ENCODE measurements at regions not wholly inside any gene's neighbourhood (a gene's known extent, or its start where the extent isn't known, plus 50 kb on each side); places are given as distances from the start of the nearest gene placed in this dataset.
"Not testable (repeated sequence)": the region's sequence is repeated elsewhere in the genome, so short reads cannot be mapped to it uniquely, and the experiment has no call there.

- TF ChIP-seq CTCF (conservative IDR thresholded peaks at IDR 0.05; ENCODE audit: low read depth, low read length): no peak
- no peak for DNase-seq (ENCODE audit: low read depth)
- H3K4me3 ChIP-seq (ENCODE audit: low read depth, low read length): no peak overlapping the region
Observed at GRCh38 chr4:27973700-27974099, 1113.1 kb downstream of the STIM2 start.

- H3K4me3 ChIP-seq (ENCODE audit: low read depth, low read length): no peak overlapping the region
- no peak for TF ChIP-seq CTCF (conservative IDR thresholded peaks at IDR 0.05; ENCODE audit: low read depth, low read length)
- no peak for DNase-seq (ENCODE audit: low read depth)
Observed at GRCh38 chr4:27974339-27974738, 1113.7 kb downstream of the STIM2 start.

GRCh38 chr4:27974881-27975280 is 1114.2 kb downstream of the STIM2 start:
- not testable (repeated sequence) for DNase-seq (ENCODE audit: low read depth); H3K4me3 ChIP-seq (ENCODE audit: low read depth, low read length)

GRCh38 chr4:27978427-27979109 is 1117.9 kb downstream of the STIM2 start:
- DNase-seq (ENCODE audit: low read depth); H3K4me3 ChIP-seq (ENCODE audit: low read depth, low read length): not testable (repeated sequence)

- no peak for DNase-seq (ENCODE audit: low read depth)
- TF ChIP-seq CTCF (conservative IDR thresholded peaks at IDR 0.05; ENCODE audit: low read depth, low read length): no peak
Observed at GRCh38 chr4:27985522-27985921, 1124.9 kb downstream of the STIM2 start.

GRCh38 chr4:27986476-27986875 is 1125.8 kb downstream of the STIM2 start:
- DNase-seq (ENCODE audit: low read depth): no peak
- no peak for TF ChIP-seq CTCF (conservative IDR thresholded peaks at IDR 0.05; ENCODE audit: low read depth, low read length)
- no peak overlapping the region for H3K4me3 ChIP-seq (ENCODE audit: low read depth, low read length)

More at GRCh38 chr4:27985522-27985921, 1124.9 kb downstream of the STIM2 start:
- no peak overlapping the region for H3K4me3 ChIP-seq (ENCODE audit: low read depth, low read length)

GRCh38 chr4:28001698-28002097 is 1141.1 kb downstream of the STIM2 start:
- TF ChIP-seq CTCF (conservative IDR thresholded peaks at IDR 0.05; ENCODE audit: low read depth, low read length): no peak
- H3K4me3 ChIP-seq (ENCODE audit: low read depth, low read length): no peak overlapping the region
- no peak for DNase-seq (ENCODE audit: low read depth)

- H3K4me3 ChIP-seq (ENCODE audit: low read depth, low read length): no peak overlapping the region
- TF ChIP-seq CTCF (conservative IDR thresholded peaks at IDR 0.05; ENCODE audit: low read depth, low read length): no peak
- DNase-seq (ENCODE audit: low read depth): no peak
Observed at GRCh38 chr4:28004520-28004919, 1143.9 kb downstream of the STIM2 start.
